Loucy (cell line): ENCODE measurements at regions not wholly inside any gene's neighbourhood (a gene's known extent, or its start where the extent isn't known, plus 50 kb on each side); places are given as distances from the start of the nearest gene placed in this dataset.

Experiments
- H2AFZ ChIP-seq: fragments of 200-600 bp; sonication (generic); 2 replicates; pipeline ENCODE4 v1.6.0; 2016; ENCODE audit warnings: antibody characterized with exemption, mild to moderate bottlenecking, low read length, moderate library complexity
- H3F3A ChIP-seq: fragments of 200-600 bp; 2 replicates; pipeline ENCODE4 v1.6.0; 2016; ENCODE audit warnings: antibody characterized with exemption, low read depth, mild to moderate bottlenecking
- H3K27me3 ChIP-seq: fragments of 200-600 bp; sonication (generic); 2 replicates; pipeline ENCODE4 v1.6.1; 2014; ENCODE audit warnings: low read length, mild to moderate bottlenecking; ENCODE audit not compliant: insufficient read depth, poor library complexity, severe bottlenecking
- H3K36me3 ChIP-seq: fragments of 200-600 bp; sonication (generic); 2 replicates; pipeline ENCODE4 v1.6.1; 2016; ENCODE audit warnings: low read length; ENCODE audit not compliant: insufficient read depth
- H3K4me1 ChIP-seq: fragments of 200-600 bp; sonication (generic); 2 replicates; pipeline ENCODE4 v1.5.1; 2014; ENCODE audit warnings: low read length, mild to moderate bottlenecking; ENCODE audit not compliant: insufficient read depth, poor library complexity, severe bottlenecking
- H3K4me2 ChIP-seq: fragments of 200-600 bp; sonication (generic); 2 replicates; pipeline ENCODE4 v1.6.0; 2014; ENCODE audit warnings: antibody characterized with exemption, low read length, low read depth, mild to moderate bottlenecking; ENCODE audit not compliant: poor library complexity, severe bottlenecking
- H3K4me3 ChIP-seq: fragments of 200-600 bp; sonication (generic); 2 replicates; pipeline ENCODE4 v1.5.1; 2014; ENCODE audit warnings: low read length, mild to moderate bottlenecking, mixed read lengths; ENCODE audit not compliant: poor library complexity, severe bottlenecking
- H3K79me2 ChIP-seq: fragments of 200-600 bp; sonication (generic); 2 replicates; pipeline ENCODE4 v1.6.1; 2014; ENCODE audit warnings: low read length; ENCODE audit not compliant: insufficient read depth
- H3K9ac ChIP-seq: fragments of 200-600 bp; sonication (generic); 2 replicates; pipeline ENCODE4 v1.6.0; 2014; ENCODE audit warnings: mild to moderate bottlenecking, low read depth, low read length, moderate library complexity; ENCODE audit not compliant: poor library complexity, severe bottlenecking
- H3K9me2 ChIP-seq: fragments of 200-600 bp; sonication (generic); replicated peaks from 2 replicates; pipeline ENCODE4 v1.6.1; 2016; ENCODE audit warnings: low read depth, low read length, mixed read lengths
- H3K9me3 ChIP-seq: fragments of 200-600 bp; sonication (generic); 2 replicates; pipeline ENCODE4 v1.6.1; 2014; ENCODE audit warnings: mild to moderate bottlenecking, antibody characterized with exemption, low read length, low read depth; ENCODE audit not compliant: insufficient read depth
- H4K20me1 ChIP-seq: fragments of 200-600 bp; sonication (generic); 2 replicates; pipeline ENCODE4 v1.6.0; 2014; ENCODE audit warnings: antibody characterized with exemption, low read length, mild to moderate bottlenecking; ENCODE audit not compliant: insufficient read depth, poor library complexity, severe bottlenecking
- EZH2phosphoT487 ChIP-seq: fragments of 200-600 bp; IDR thresholded peaks from 2 replicates; pipeline ENCODE4 v1.6.1; 2018; ENCODE audit warnings: antibody characterized with exemption, mild to moderate bottlenecking, moderate library complexity, borderline replicate concordance
- TF ChIP-seq, protein P1 (sequence below): fragments of 200-600 bp; sonication (generic); conservative IDR thresholded peaks from 2 replicates; pipeline ENCODE4 v1.5.1; 2014; ENCODE audit warnings: mild to moderate bottlenecking, antibody characterized with exemption, low read length

DNA sequence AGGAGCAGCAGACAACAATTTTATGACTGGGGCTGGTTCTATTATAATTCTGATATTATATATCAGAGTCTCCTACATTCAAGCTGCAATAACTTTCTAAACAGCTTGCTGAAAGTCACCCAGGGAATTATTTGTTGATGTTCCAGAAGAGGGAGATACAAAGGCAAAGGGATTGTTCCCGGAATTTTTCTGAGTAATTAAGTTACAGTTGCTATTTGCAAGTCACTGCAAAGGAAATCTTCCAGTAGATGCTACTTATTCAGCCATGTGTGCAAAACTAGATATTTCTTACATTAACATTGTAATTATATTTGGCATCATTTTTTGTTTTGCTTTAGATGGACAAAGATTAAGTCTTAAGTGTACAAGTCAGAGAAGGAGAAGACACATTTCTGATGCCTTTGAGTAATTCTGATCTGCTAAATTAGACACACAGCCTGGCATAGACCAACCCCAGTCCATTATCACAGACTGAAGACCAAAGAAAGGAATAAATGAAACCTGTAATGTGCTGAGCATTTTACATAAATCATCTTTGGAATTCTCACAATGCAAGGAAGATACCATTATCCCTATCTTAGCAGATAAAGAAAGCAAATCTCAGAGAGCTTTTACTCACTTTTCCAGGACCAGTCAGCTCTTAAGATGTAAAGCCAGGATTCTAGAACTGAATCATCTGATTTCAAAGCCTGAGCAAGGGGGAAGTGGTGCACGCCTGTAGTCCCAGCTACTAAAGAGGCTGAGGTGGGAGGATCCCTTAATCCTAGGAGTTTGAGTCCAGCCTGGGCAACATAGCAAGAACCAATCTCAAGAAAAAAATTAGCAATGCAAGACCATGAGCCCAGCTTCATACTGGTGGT, 62.6 kb upstream of the AKAP12 start:
- H3K4me3 ChIP-seq, result no peak overlapping the region
- no peaks in the 10 kb centered on the region for H4K20me1 ChIP-seq
- H3K9me3 ChIP-seq, result no peaks in the 10 kb centered on the region
- H3K9me2 ChIP-seq, result no peaks in the 10 kb centered on the region
- no peaks in the 10 kb centered on the region for H3K79me2 ChIP-seq
- H3K4me2 ChIP-seq, result no peak overlapping the region
- TF ChIP-seq, protein P1, sequence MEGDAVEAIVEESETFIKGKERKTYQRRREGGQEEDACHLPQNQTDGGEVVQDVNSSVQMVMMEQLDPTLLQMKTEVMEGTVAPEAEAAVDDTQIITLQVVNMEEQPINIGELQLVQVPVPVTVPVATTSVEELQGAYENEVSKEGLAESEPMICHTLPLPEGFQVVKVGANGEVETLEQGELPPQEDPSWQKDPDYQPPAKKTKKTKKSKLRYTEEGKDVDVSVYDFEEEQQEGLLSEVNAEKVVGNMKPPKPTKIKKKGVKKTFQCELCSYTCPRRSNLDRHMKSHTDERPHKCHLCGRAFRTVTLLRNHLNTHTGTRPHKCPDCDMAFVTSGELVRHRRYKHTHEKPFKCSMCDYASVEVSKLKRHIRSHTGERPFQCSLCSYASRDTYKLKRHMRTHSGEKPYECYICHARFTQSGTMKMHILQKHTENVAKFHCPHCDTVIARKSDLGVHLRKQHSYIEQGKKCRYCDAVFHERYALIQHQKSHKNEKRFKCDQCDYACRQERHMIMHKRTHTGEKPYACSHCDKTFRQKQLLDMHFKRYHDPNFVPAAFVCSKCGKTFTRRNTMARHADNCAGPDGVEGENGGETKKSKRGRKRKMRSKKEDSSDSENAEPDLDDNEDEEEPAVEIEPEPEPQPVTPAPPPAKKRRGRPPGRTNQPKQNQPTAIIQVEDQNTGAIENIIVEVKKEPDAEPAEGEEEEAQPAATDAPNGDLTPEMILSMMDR, result no peak
- TF ChIP-seq EZH2phosphoT487, result no peak
- no peaks in the 10 kb centered on the region for H3K36me3 ChIP-seq
- H3K27me3 ChIP-seq, result no peaks in the 10 kb centered on the region
- peaks cover 3% of the 10 kb centered on the region for H3K4me1 ChIP-seq
- no peaks in the 10 kb centered on the region for H3F3A ChIP-seq
- H3K9ac ChIP-seq, result no peak overlapping the region
- no peak overlapping the region for H2AFZ ChIP-seq

- H2AFZ ChIP-seq, result peak overlapping the region; percentile 61; the same call in 1 of the 2 replicates
- no peak overlapping the region for H3K4me3 ChIP-seq
Observed at GRCh38 chr6:151178373-151178772, 61.4 kb upstream of the AKAP12 start.

GRCh38 chr6:151179321-151179720, 60.4 kb upstream of the AKAP12 start:
- H4K20me1 ChIP-seq, result no peaks in the 10 kb centered on the region
- TF ChIP-seq EZH2phosphoT487, result no peak
- TF ChIP-seq, protein P1, result no peak
- H3K9me3 ChIP-seq, result no peaks in the 10 kb centered on the region
- H3F3A ChIP-seq, result no peaks in the 10 kb centered on the region
- peaks cover 3% of the 10 kb centered on the region for H3K4me1 ChIP-seq
- no peak overlapping the region for H3K9ac ChIP-seq
- H2AFZ ChIP-seq, result no peak overlapping the region
- no peaks in the 10 kb centered on the region for H3K79me2 ChIP-seq
- no peak overlapping the region for H3K4me3 ChIP-seq
- H3K9me2 ChIP-seq, result no peaks in the 10 kb centered on the region
- no peaks in the 10 kb centered on the region for H3K27me3 ChIP-seq
- H3K36me3 ChIP-seq, result no peaks in the 10 kb centered on the region
- no peak overlapping the region for H3K4me2 ChIP-seq

More at GRCh38 chr6:151178373-151178772, 61.4 kb upstream of the AKAP12 start:
- TF ChIP-seq, protein P1, result no peak
- TF ChIP-seq EZH2phosphoT487, result no peak
- no peaks in the 10 kb centered on the region for H3K79me2 ChIP-seq
- H3F3A ChIP-seq, result no peaks in the 10 kb centered on the region
- no peaks in the 10 kb centered on the region for H3K36me3 ChIP-seq
- no peaks in the 10 kb centered on the region for H3K27me3 ChIP-seq
- H3K4me2 ChIP-seq, result no peak overlapping the region
- H3K4me1 ChIP-seq, result peaks cover 3% of the 10 kb centered on the region
- H4K20me1 ChIP-seq, result no peaks in the 10 kb centered on the region
- no peaks in the 10 kb centered on the region for H3K9me2 ChIP-seq
- no peak overlapping the region for H3K9ac ChIP-seq
- H3K9me3 ChIP-seq, result no peaks in the 10 kb centered on the region
